ENCODE measurements at regions not wholly inside any gene's neighbourhood (a gene's known extent, or its start where the extent isn't known, plus 50 kb on each side); places are given as distances from the start of the nearest gene placed in this dataset.
"Not testable (repeated sequence)": the region's sequence is repeated elsewhere in the genome, so short reads cannot be mapped to it uniquely, and the experiment has no call there.

GRCh38 chr21:14833666-14834351 is 231.0 kb downstream of the NRIP1 start:
- no peak for DNase-seq (ENCODE audit: extremely low read depth in 1 of 11, low read depth in 9 of 11, low spot score in 4 of 11)

DNA sequence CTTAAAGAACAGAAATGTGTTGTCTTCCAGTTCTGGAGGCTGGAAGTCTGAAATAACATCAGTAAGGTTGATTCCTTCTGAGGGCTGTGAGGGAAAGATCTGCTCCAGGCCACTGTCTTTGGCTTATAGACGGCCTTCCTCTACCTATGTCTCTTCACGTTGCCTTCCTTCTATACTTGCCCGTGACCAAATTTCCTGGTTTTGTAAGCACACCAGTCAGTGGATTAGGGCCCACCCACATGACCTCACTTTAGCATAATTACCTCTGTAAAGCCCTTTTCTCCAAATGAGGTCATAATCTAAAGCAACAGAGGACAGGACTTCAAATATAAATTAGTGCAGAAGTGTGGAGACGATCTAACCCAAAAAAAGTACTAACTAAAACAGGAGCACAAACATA is 231.6 kb downstream of the NRIP1 start:
- no peak for DNase-seq (ENCODE audit: extremely low read depth in 1 of 11, low read depth in 9 of 11, low spot score in 4 of 11)

- no peak for DNase-seq (ENCODE audit: extremely low read depth in 1 of 11, low read depth in 9 of 11, low spot score in 4 of 11)
These were observed 234.5 kb downstream of the NRIP1 start for GRCh38 chr21:14830307-14830706.

GRCh38 chr21:14829685-14830084 is 235.1 kb downstream of the NRIP1 start:
- DNase-seq (ENCODE audit: extremely low read depth in 1 of 11, low read depth in 9 of 11, low spot score in 4 of 11) = no peak

- no peak for DNase-seq (ENCODE audit: extremely low read depth in 1 of 11, low read depth in 9 of 11, low spot score in 4 of 11)
These were observed 237.3 kb downstream of the NRIP1 start for GRCh38 chr21:14827468-14827867.

GRCh38 chr21:14826630-14827029 is 238.2 kb downstream of the NRIP1 start:
- no peak for DNase-seq (ENCODE audit: extremely low read depth in 1 of 11, low read depth in 9 of 11, low spot score in 4 of 11)

DNA sequence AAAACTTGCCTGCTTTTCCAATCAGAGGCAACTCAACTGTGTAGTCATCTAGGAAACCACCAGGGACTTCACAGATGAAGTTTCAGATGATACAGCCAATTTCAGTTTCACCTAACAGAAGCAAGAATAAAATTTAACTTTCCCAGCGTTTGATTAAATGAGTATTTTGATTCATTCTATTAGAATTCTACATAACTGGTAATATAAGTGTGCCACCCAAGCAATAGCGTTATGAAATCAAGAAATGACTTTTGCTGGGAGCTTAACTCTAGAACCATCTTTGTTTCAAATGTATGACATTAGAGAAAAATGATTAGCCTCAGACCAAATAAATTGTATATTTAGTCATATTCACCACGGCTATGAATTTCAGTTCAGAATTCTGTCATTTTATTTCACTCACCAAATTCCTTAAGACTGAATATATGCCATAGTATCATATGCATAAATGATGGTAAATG is 239.3 kb downstream of the NRIP1 start:
- no peak for DNase-seq (ENCODE audit: extremely low read depth in 1 of 11, low read depth in 9 of 11, low spot score in 4 of 11)

GRCh38 chr21:14824126-14824525 is 240.7 kb downstream of the NRIP1 start:
- no peak for DNase-seq (ENCODE audit: extremely low read depth in 1 of 11, low read depth in 9 of 11, low spot score in 4 of 11)

GRCh38 chr21:14817311-14817710 is 247.5 kb downstream of the NRIP1 start:
- DNase-seq (ENCODE audit: extremely low read depth in 1 of 11, low read depth in 9 of 11, low spot score in 4 of 11) = no peak

DNA sequence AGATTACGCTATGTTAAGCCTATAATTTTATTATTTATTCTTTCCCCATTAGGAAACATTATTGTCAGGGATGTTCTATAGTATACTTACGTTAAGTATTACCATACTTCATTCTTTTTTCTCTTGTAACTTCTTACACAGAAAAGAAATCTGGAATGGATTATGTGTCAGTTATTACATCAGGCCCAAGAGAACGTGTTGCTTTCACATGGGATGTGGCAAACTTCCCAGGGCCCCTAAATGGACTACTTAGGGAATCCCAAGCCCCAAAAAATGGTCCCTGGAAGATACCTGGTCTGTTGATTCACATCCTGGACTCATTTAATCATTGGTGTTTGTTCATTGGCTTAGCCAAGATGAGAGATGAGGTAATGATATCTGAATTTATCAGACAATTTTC is 249.8 kb downstream of the NRIP1 start:
- no peak for DNase-seq (ENCODE audit: extremely low read depth in 1 of 11, low read depth in 9 of 11, low spot score in 4 of 11)

DNA sequence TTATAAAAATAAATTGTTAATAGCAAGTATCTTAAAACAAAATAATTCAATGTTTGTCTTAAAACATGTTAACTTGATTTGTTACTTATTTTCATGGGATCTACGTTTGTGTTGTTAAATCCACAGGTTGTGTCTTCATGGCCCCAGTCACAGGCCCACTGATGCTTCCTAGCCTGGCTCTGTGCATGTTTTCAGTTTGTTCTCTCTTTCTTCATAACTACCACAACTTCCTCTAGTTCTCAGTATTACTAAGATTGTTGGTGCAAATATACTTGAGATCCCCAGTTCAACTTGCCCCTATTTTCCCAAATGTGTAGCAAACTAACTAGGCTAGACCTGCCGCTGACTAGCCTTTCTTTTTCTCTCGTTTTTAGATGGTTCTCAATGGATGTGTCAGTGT is 250.5 kb downstream of the NRIP1 start:
- no peak for DNase-seq (ENCODE audit: extremely low read depth in 1 of 11, low read depth in 9 of 11, low spot score in 4 of 11)

GRCh38 chr21:14804170-14804569 is 258.1 kb upstream of the SAMSN1 start:
- DNase-seq (ENCODE audit: extremely low read depth in 1 of 11, low read depth in 9 of 11, low spot score in 4 of 11) = not testable (repeated sequence)

DNA sequence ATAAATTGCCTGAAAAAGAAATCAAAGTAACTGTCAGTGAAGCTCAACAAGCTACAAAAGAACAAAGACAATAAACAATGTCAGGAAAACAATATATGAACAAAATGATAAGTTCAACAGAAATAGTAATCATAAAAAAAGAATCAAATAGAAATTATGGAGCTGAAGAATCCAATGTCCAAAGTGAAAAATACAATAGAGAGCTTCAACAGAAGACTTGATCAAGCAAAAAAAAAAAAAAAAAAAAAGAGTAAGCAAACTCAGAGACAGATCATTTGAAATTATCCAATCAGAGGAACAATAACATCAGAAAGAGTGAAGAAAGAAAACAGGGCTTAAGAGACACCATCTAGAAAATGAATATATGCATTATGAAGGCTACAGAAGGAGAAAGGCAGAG is 251.4 kb upstream of the SAMSN1 start:
- no peak for DNase-seq (ENCODE audit: extremely low read depth in 1 of 11, low read depth in 9 of 11, low spot score in 4 of 11)

GRCh38 chr21:14787312-14787711 is 241.2 kb upstream of the SAMSN1 start:
- no peak for DNase-seq (ENCODE audit: extremely low read depth in 1 of 11, low read depth in 9 of 11, low spot score in 4 of 11)

- no peak for DNase-seq (ENCODE audit: extremely low read depth in 1 of 11, low read depth in 9 of 11, low spot score in 4 of 11)
These were observed 239.6 kb upstream of the SAMSN1 start for GRCh38 chr21:14785679-14786078.

DNA sequence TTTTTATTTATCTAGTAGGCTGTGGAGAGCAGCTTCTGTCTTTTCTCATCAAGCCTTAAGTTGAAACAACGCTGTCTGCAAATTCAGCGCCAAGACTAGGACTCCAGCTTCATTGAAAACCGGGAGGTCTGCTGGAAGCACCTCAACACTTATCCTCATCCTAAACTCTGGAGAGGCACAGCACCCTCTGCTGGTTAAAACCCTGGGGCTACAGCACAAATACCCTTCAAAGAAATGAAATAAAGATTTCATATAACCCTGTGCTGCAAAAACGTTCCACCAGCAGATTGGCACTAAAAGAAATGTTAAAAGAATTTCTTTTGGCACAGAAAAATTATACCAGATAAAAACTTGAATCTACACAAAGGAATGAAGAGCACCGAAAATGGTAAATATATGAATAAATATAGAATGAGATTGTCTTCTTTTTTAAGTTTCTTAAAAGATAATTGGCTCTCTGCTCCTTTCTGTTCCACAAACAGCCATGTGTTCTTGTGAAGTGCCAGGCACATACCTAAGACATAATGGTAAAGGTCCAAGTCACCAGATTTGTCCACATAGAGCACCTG is 227.7 kb upstream of the SAMSN1 start:
- peak in 3 of 11 donors; percentile 1 to 7 (median 5) for DNase-seq (ENCODE audit: extremely low read depth in 1 of 11, low read depth in 9 of 11, low spot score in 4 of 11)

DNA sequence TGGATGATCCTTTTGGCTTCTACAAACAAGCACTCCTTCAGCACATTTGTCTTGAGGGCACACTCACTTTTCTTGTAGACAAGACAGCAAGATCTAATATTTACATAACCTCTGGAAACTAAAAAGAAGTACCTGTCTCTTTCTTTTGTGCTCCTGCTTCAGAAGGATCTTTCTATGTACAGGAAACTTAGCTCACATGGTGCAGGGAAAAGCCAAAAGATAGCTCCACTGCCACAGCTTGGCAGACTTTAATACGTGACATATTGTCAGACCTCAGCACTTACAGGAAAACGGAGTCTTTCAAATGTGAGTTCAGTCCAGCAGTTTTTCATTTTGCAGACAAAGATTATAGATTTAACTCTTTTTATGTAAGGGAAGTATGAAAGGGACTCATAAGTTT is 225.5 kb upstream of the SAMSN1 start:
- DNase-seq (ENCODE audit: extremely low read depth in 1 of 11, low read depth in 9 of 11, low spot score in 4 of 11) = no peak

GRCh38 chr21:14768042-14768441 is 221.9 kb upstream of the SAMSN1 start:
- DNase-seq (ENCODE audit: extremely low read depth in 1 of 11, low read depth in 9 of 11, low spot score in 4 of 11) = no peak

- no peak for DNase-seq (ENCODE audit: extremely low read depth in 1 of 11, low read depth in 9 of 11, low spot score in 4 of 11)
These were observed 221.2 kb upstream of the SAMSN1 start for GRCh38 chr21:14767192-14767852.

GRCh38 chr21:14766241-14766640 is 220.1 kb upstream of the SAMSN1 start:
- DNase-seq (ENCODE audit: extremely low read depth in 1 of 11, low read depth in 9 of 11, low spot score in 4 of 11) = no peak

DNA sequence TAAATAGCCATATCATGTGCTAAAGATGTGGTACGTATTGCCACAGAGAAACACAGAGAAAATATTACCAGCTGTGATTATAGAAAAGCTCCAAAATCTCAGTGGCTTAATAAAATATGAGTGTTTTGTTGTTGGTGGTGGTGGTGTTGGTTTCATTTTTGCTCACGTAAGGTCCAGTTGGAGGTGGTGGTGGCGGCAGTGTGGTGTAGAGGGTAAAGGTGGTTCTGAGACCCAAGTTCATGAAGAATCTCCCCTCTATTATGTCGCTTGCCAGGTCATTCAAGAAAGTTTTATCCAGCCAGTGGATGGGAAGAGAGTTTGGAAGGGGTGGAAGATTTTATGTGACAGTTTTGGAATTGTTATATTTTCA is 217.6 kb upstream of the SAMSN1 start:
- DNase-seq (ENCODE audit: extremely low read depth in 1 of 11, low read depth in 9 of 11, low spot score in 4 of 11) = no peak

Data from renal cortex interstitium (tissue), 11 donors.